ENCODE measurements at regions not wholly inside any gene's neighbourhood (a gene's known extent, or its start where the extent isn't known, plus 50 kb on each side); places are given as distances from the start of the nearest gene placed in this dataset.

- Histone ChIP-seq H2AFZ (ENCODE audit: insufficient read depth, low read depth, low read length, poor library complexity, severe bottlenecking) (no peak overlapping the region), H3K4me3 (replicated peaks in 1 of 3; ENCODE audit: low read depth in 2 of 3, low read length in 3 of 3) (no peak overlapping the region), H3K79me2 (ENCODE audit: insufficient read depth, low read length) (no peaks in the 10 kb centered on the region), H3K9ac (ENCODE audit: insufficient read depth, low read length, poor library complexity, severe bottlenecking) (no peak overlapping the region), H3K27me3 (ENCODE audit: control insufficient read depth in 2 of 2, insufficient read depth in 2 of 2, low read length in 2 of 2) (peaks cover 8 to 16% of the 10 kb centered on the region in 2 donors), H4K20me1 (ENCODE audit: insufficient read depth, low read length) (no peaks in the 10 kb centered on the region), H3K4me2 (replicated peaks; ENCODE audit: extremely low read depth, low read length, poor library complexity, severe bottlenecking) (no peak overlapping the region), H3K9me3 (replicated peaks in 1 of 2; ENCODE audit: control insufficient read depth in 1 of 2, insufficient read depth in 1 of 2, low read length in 2 of 2) (peaks cover 7 to 8% of the 10 kb centered on the region in 2 donors), H3K27ac (ENCODE audit: low read depth in 1 of 2, low read length in 2 of 2) (no peak overlapping the region), H3K4me1 (ENCODE audit: control insufficient read depth in 1 of 2, insufficient read depth in 2 of 2, low read length in 2 of 2) (peaks cover 3% of the 10 kb centered on the region in 2 donors), H3K36me3 (replicated peaks in 1 of 2; ENCODE audit: control insufficient read depth in 1 of 2, insufficient read depth in 2 of 2, low read length in 2 of 2) (no peaks in the 10 kb centered on the region)
- peaks cover 3 to 29% (median 11%) of the 10 kb centered on the region in 3 donors for H3K27me3 Mint-ChIP-seq (ENCODE audit: low read depth in 3 of 3)
- no peak for DNase-seq
- no peak for TF ChIP-seq CTCF (IDR thresholded peaks at IDR 0.05)
- no peak overlapping the region for H3K27ac Mint-ChIP-seq
- no peaks in the 10 kb centered on the region for H3K36me3 Mint-ChIP-seq
- H3K4me1 Mint-ChIP-seq: peaks cover 4% of the 10 kb centered on the region
- intact Hi-C loops (cut with micrococcal nuclease): no loop called here
- peaks cover 2 to 29% (median 21%) of the 10 kb centered on the region in 7 donors for H3K9me3 Mint-ChIP-seq
- H3K4me3 Mint-ChIP-seq: no peak overlapping the region
These were observed 323.3 kb upstream of the NCAM1 start for GRCh38 chr11:112637876-112638275.

- Histone ChIP-seq H4K20me1 (ENCODE audit: insufficient read depth, low read length) (no peaks in the 10 kb centered on the region), H3K4me3 (replicated peaks in 1 of 3; ENCODE audit: low read depth in 2 of 3, low read length in 3 of 3) (no peak overlapping the region), H3K36me3 (replicated peaks in 1 of 2; ENCODE audit: control insufficient read depth in 1 of 2, insufficient read depth in 2 of 2, low read length in 2 of 2) (no peaks in the 10 kb centered on the region), H2AFZ (ENCODE audit: insufficient read depth, low read depth, low read length, poor library complexity, severe bottlenecking) (no peak overlapping the region), H3K9ac (ENCODE audit: insufficient read depth, low read length, poor library complexity, severe bottlenecking) (no peak overlapping the region), H3K79me2 (ENCODE audit: insufficient read depth, low read length) (no peaks in the 10 kb centered on the region), H3K4me2 (replicated peaks; ENCODE audit: extremely low read depth, low read length, poor library complexity, severe bottlenecking) (no peak overlapping the region), H3K9me3 (replicated peaks in 1 of 2; ENCODE audit: control insufficient read depth in 1 of 2, insufficient read depth in 1 of 2, low read length in 2 of 2) (peaks cover 7 to 8% of the 10 kb centered on the region in 2 donors), H3K27ac (ENCODE audit: low read depth in 1 of 2, low read length in 2 of 2) (no peak overlapping the region), H3K27me3 (ENCODE audit: control insufficient read depth in 2 of 2, insufficient read depth in 2 of 2, low read length in 2 of 2) (peaks cover 2 to 13% of the 10 kb centered on the region in 2 donors), H3K4me1 (ENCODE audit: control insufficient read depth in 1 of 2, insufficient read depth in 2 of 2, low read length in 2 of 2) (peaks cover 0 to 1% of the 10 kb centered on the region in 2 donors)
- intact Hi-C loops (cut with micrococcal nuclease): no loop called here
- Mint-ChIP-seq H3K27ac (no peak overlapping the region), H3K27me3 (ENCODE audit: low read depth in 3 of 3) (peaks cover 3 to 23% (median 11%) of the 10 kb centered on the region in 3 donors), H3K4me3 (no peak overlapping the region), H3K9me3 (peaks cover 2 to 33% (median 21%) of the 10 kb centered on the region in 7 donors), H3K4me1 (no peaks in the 10 kb centered on the region), H3K36me3 (no peaks in the 10 kb centered on the region)
- DNase-seq: no peak
- no peak for TF ChIP-seq CTCF (IDR thresholded peaks at IDR 0.05)
These were observed 321.8 kb upstream of the NCAM1 start for GRCh38 chr11:112639469-112639868.
